Duodenal mucosa (tissue), 2 donors: ENCODE measurements at regions not wholly inside any gene's neighbourhood (a gene's known extent, or its start where the extent isn't known, plus 50 kb on each side); places are given as distances from the start of the nearest gene placed in this dataset.

ENCODE experiments used
- H3K27ac ChIP-seq: one replicate; pipeline ENCODE4 v1.7.0; 2013; ENCODE audit warnings: low read depth, low read length
- H3K27me3 ChIP-seq, 2 donors: one replicate each; pipeline ENCODE4 v1.7.0; 2013; ENCODE audit warnings: low read length in 2 of 2, control low read depth in 1 of 2; ENCODE audit not compliant: insufficient read depth in 2 of 2, control insufficient read depth in 1 of 2
- H3K36me3 ChIP-seq, 2 donors: one replicate each; pipeline ENCODE4 v1.7.0; 2013; ENCODE audit warnings: low read length in 2 of 2, control low read depth in 1 of 2; ENCODE audit not compliant: insufficient read depth in 2 of 2, control insufficient read depth in 1 of 2
- H3K4me1 ChIP-seq, 2 donors: one replicate each; pipeline ENCODE4 v1.7.0; 2013; ENCODE audit warnings: low read length in 2 of 2, control low read depth in 1 of 2; ENCODE audit not compliant: insufficient read depth in 2 of 2, control insufficient read depth in 1 of 2
- H3K4me3 ChIP-seq, 2 donors: one replicate each; pipeline ENCODE4 v1.7.0; 2013; ENCODE audit warnings: low read length in 2 of 2, low read depth in 1 of 2
- H3K9ac ChIP-seq, 2 donors: one replicate each; pipeline ENCODE4 v1.7.0; 2013; ENCODE audit warnings: low read length in 2 of 2, low read depth in 1 of 2
- H3K9me3 ChIP-seq, 2 donors: one replicate each; pipeline ENCODE4 v1.7.0; 2013; ENCODE audit warnings: low read length in 2 of 2, control low read depth in 1 of 2; ENCODE audit not compliant: control insufficient read depth in 1 of 2

GRCh38 chr20:20780127-20780824 is 67.8 kb upstream of the RALGAPA2 start:
- no peaks in the 10 kb centered on the region for H3K4me1 ChIP-seq
- no peak overlapping the region for H3K27ac ChIP-seq
- H3K36me3 ChIP-seq = no peaks in the 10 kb centered on the region
- H3K9ac ChIP-seq = no peak overlapping the region
- no peaks in the 10 kb centered on the region for H3K9me3 ChIP-seq
- H3K27me3 ChIP-seq = no peaks in the 10 kb centered on the region
- H3K4me3 ChIP-seq = no peak overlapping the region

GRCh38 chr20:20778676-20779075 is 66.2 kb upstream of the RALGAPA2 start:
- Histone ChIP-seq H3K36me3 (no peaks in the 10 kb centered on the region), H3K4me1 (no peaks in the 10 kb centered on the region), H3K27ac (no peak overlapping the region), H3K9ac (no peak overlapping the region), H3K27me3 (no peaks in the 10 kb centered on the region), H3K4me3 (no peak overlapping the region), H3K9me3 (no peaks in the 10 kb centered on the region)

GRCh38 chr20:20772497-20773085 is 60.1 kb upstream of the RALGAPA2 start:
- H3K9me3 ChIP-seq = no peaks in the 10 kb centered on the region
- H3K4me3 ChIP-seq = no peak overlapping the region
- no peak overlapping the region for H3K9ac ChIP-seq
- no peaks in the 10 kb centered on the region for H3K27me3 ChIP-seq
- H3K4me1 ChIP-seq = no peaks in the 10 kb centered on the region
- H3K36me3 ChIP-seq = no peaks in the 10 kb centered on the region
- no peak overlapping the region for H3K27ac ChIP-seq

GRCh38 chr20:20768202-20768815 is 55.9 kb upstream of the RALGAPA2 start:
- Histone ChIP-seq H3K4me3 (no peak overlapping the region), H3K36me3 (no peaks in the 10 kb centered on the region), H3K9ac (no peak overlapping the region), H3K9me3 (no peaks in the 10 kb centered on the region), H3K27me3 (no peaks in the 10 kb centered on the region), H3K4me1 (peaks cover 0 to 11% of the 10 kb centered on the region in 2 donors), H3K27ac (no peak overlapping the region)

- no peak overlapping the region for H3K4me3 ChIP-seq
- no peak overlapping the region for H3K27ac ChIP-seq
- peaks cover 3 to 18% of the 10 kb centered on the region in 2 donors for H3K4me1 ChIP-seq
- no peaks in the 10 kb centered on the region for H3K36me3 ChIP-seq
- no peaks in the 10 kb centered on the region for H3K27me3 ChIP-seq
- H3K9ac ChIP-seq = no peak overlapping the region
- no peaks in the 10 kb centered on the region for H3K9me3 ChIP-seq
Observed at GRCh38 chr20:20765696-20766365, 53.4 kb upstream of the RALGAPA2 start.

- H3K36me3 ChIP-seq = no peaks in the 10 kb centered on the region
- H3K27me3 ChIP-seq = no peaks in the 10 kb centered on the region
- H3K9ac ChIP-seq = no peak overlapping the region
- peaks cover 11 to 27% of the 10 kb centered on the region in 2 donors for H3K4me1 ChIP-seq
- H3K9me3 ChIP-seq = no peaks in the 10 kb centered on the region
- no peak overlapping the region for H3K4me3 ChIP-seq
- no peak overlapping the region for H3K27ac ChIP-seq
Observed at GRCh38 chr20:20763650-20764049, 51.2 kb upstream of the RALGAPA2 start.
